Endothelial cell of umbilical vein (primary cell): ENCODE measurements at regions not wholly inside any gene's neighbourhood (a gene's known extent, or its start where the extent isn't known, plus 50 kb on each side); places are given as distances from the start of the nearest gene placed in this dataset.

ENCODE experiments used
- BruUV-seq: library from RNA; stranded (reverse); fragments of 400-500 nt; replicated peaks from 2 replicates; lab custom pipeline; 2021; lab: Mats Ljungman, UMichigan
- CTCF ChIA-PET: fragments of 300-600, 350-600 bp; sonication (Branson Sonifier 250); formaldehyde crosslinking; loops from one replicate; lab custom pipeline; 2021; ENCODE audit warnings: antibody characterized with exemption, inconsistent platforms; lab: Charles Lee
- POLR2A ChIA-PET: fragments of 300-600, 350-600 bp; sonication (Branson Sonifier 250); formaldehyde crosslinking; loops from one replicate; lab custom pipeline; 2021; ENCODE audit warnings: antibody characterized with exemption, inconsistent platforms; lab: Charles Lee
- DNase-seq: peaks from one replicate; pipeline ENCODE4 v3.0.0-alpha.2; 2011; ENCODE audit warnings: low read depth, low spot score
- FAIRE-seq: peaks from 2 replicates; lab custom pipeline; 2011; peaks lifted over from hg19 to GRCh38; lab: Jason Lieb, UNC
- H2AFZ ChIP-seq: 2 replicates; pipeline ENCODE4 v1.6.0; 2012; ENCODE audit warnings: low read depth, low read length, control low read depth, inconsistent platforms
- H3K27ac ChIP-seq: 2 replicates; pipeline ENCODE4 v1.5.1; 2011; ENCODE audit warnings: low read depth, mild to moderate bottlenecking, control low read depth, low read length, moderate library complexity; ENCODE audit not compliant: insufficient read depth
- H3K27me3 ChIP-seq, 2 experiments: 2 replicates each; pipeline versions ENCODE4 v1.6.0 to v1.6.1; 2011; ENCODE audit warnings: low read length in 2 of 2, mixed read lengths in 1 of 2; ENCODE audit not compliant: control insufficient read depth in 2 of 2, insufficient read depth in 2 of 2
- H3K36me3 ChIP-seq, 2 experiments: 2 replicates in 1 of 2; 3 replicates in 1 of 2; pipeline ENCODE4 v1.5.1; 2011; ENCODE audit warnings: low read length in 2 of 2, mild to moderate bottlenecking in 1 of 2, moderate library complexity in 1 of 2; ENCODE audit not compliant: control insufficient read depth in 2 of 2, insufficient read depth in 2 of 2; ENCODE audit errors: extremely low read depth in 1 of 2
- H3K4me1 ChIP-seq: 3 replicates; pipeline ENCODE4 v1.5.1; 2011; ENCODE audit warnings: mild to moderate bottlenecking, low read length; ENCODE audit not compliant: control insufficient read depth, insufficient read depth; ENCODE audit errors: extremely low read depth
- H3K4me2 ChIP-seq: 2 replicates; pipeline ENCODE4 v1.6.1; 2011; ENCODE audit warnings: low read length, control low read depth, mixed read lengths; ENCODE audit not compliant: insufficient read depth
- H3K4me3 ChIP-seq, 3 experiments: fragments of 200-600 bp in 1 of 3; sonication (generic), shearing (Covaris generic) in 1 of 3; replicated peaks in 1 of 3; 2 replicates each; pipeline ENCODE4 v1.5.1; 2011 to 2016; ENCODE audit warnings: control low read depth in 3 of 3, low read length in 3 of 3, mild to moderate bottlenecking in 2 of 3, inconsistent platforms in 1 of 3, low read depth in 1 of 3, moderate library complexity in 1 of 3; ENCODE audit not compliant: insufficient read depth in 1 of 3
- H3K79me2 ChIP-seq: 2 replicates; pipeline ENCODE4 v1.6.0; 2012; ENCODE audit warnings: low read length, inconsistent platforms; ENCODE audit not compliant: control insufficient read depth, insufficient read depth
- H3K9ac ChIP-seq: replicated peaks from 2 replicates; pipeline ENCODE3; 2011; ENCODE audit warnings: low read length, control low read depth; ENCODE audit not compliant: insufficient read depth; ENCODE audit errors: extremely low read depth
- H3K9me1 ChIP-seq: replicated peaks from 3 replicates; pipeline ENCODE4 v1.6.0; 2011; ENCODE audit warnings: mild to moderate bottlenecking, low read length; ENCODE audit not compliant: control insufficient read depth, insufficient read depth; ENCODE audit errors: extremely low read depth
- H3K9me3 ChIP-seq: replicated peaks from 2 replicates; pipeline ENCODE4 v1.5.1; 2012; ENCODE audit warnings: low read length, inconsistent platforms; ENCODE audit not compliant: control insufficient read depth, insufficient read depth
- H4K20me1 ChIP-seq: replicated peaks from 2 replicates; pipeline ENCODE3; 2011; ENCODE audit warnings: mild to moderate bottlenecking, low read length; ENCODE audit not compliant: control insufficient read depth, insufficient read depth; ENCODE audit errors: extremely low read depth
- EZH2 ChIP-seq: IDR thresholded peaks from 2 replicates; pipeline ENCODE4 v1.6.1; 2012; ENCODE audit warnings: borderline replicate concordance, low read depth, mild to moderate bottlenecking, moderate library complexity, low read length, inconsistent platforms; ENCODE audit not compliant: severe bottlenecking
- FOS ChIP-seq: IDR thresholded peaks from 2 replicates; pipeline ENCODE4 v1.6.1; 2011; ENCODE audit warnings: mild to moderate bottlenecking, low read length, moderate library complexity, borderline replicate concordance; ENCODE audit not compliant: insufficient read depth
- GATA2 ChIP-seq: IDR thresholded peaks from 2 replicates; pipeline ENCODE4 v1.7.0; 2011; ENCODE audit warnings: low read depth, mild to moderate bottlenecking, moderate library complexity, mixed read lengths, low read length; ENCODE audit not compliant: insufficient read length, insufficient read depth
- JUN ChIP-seq: IDR thresholded peaks from 2 replicates; pipeline ENCODE4 v1.6.1; 2011; ENCODE audit warnings: borderline replicate concordance, low read depth; ENCODE audit not compliant: insufficient read length, insufficient read depth
- MYC ChIP-seq: IDR thresholded peaks from one replicate; pipeline ENCODE4 v1.6.1; 2011; ENCODE audit warnings: mild to moderate bottlenecking, low read depth, low read length
- POLR2A ChIP-seq: IDR thresholded peaks from 2 replicates; pipeline ENCODE4 v1.6.1; 2012; ENCODE audit warnings: low read depth, mild to moderate bottlenecking, control low read depth, low read length
- POLR2AphosphoS5 ChIP-seq: IDR thresholded peaks from 2 replicates; pipeline ENCODE4 v1.6.1; 2012; ENCODE audit warnings: low read depth, mild to moderate bottlenecking, control low read depth, low read length, moderate library complexity; ENCODE audit not compliant: insufficient read depth
- dilution Hi-C: fragments of 300-500 bp; cut with MboI; formaldehyde crosslinking; loops from one replicate; pipeline ENCODE4 v1.15.0; 2019; ENCODE audit warnings: low sequenced_read_pairs; ENCODE audit not compliant: extremely low pct_ligation_motif_present
- intact Hi-C: fragments of 100-400 bp; cut with micrococcal nuclease; formaldehyde crosslinking; loops from one replicate; pipeline ENCODE4 v1.10.0; 2022
- TF ChIP-seq, protein P1 (sequence below): IDR thresholded peaks from 2 replicates; pipeline ENCODE4 v1.6.1; 2011; ENCODE audit not compliant: insufficient read depth, insufficient read length
- TF ChIP-seq, protein P2 (sequence below), 2 donors: IDR thresholded peaks; 1 replicate in 1 of 2; 2 replicates in 1 of 2; pipeline ENCODE4 v1.5.1; 2011; ENCODE audit warnings: low read length in 2 of 2, mild to moderate bottlenecking in 2 of 2, moderate library complexity in 2 of 2, control low read depth in 1 of 2, inconsistent platforms in 1 of 2, low read depth in 1 of 2; ENCODE audit not compliant: insufficient read depth in 1 of 2; ENCODE audit errors: extremely low read depth in 1 of 2

DNA sequence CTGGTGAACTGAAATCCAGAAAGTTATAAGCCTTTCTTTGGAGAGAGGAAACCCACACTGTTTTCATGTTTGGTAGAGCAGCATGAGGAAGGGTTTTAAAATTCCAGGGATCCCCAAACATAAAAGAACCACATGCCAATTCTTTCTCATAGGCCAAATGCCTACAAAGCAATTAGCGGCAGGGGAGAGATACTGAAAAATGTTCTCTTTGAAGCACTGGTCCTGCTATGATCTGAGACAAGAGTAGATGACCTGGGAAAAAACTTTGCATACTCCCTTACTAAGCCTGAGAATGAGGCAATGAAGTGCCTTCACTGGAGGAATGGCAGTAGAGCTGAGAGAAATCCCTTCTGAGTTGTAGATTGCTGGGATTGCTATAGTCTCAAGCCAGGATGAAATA lies 1261.7 kb downstream of the DSC3 start:
- Histone ChIP-seq H3K4me1 (no peaks in the 10 kb centered on the region), H3K9me1 (no peaks in the 10 kb centered on the region), H3K79me2 (no peaks in the 10 kb centered on the region), H3K4me2 (no peak overlapping the region), H3K36me3 (no peaks in the 10 kb centered on the region), H3K4me3 (no peak overlapping the region), H3K9ac (no peak overlapping the region), H3K27ac (no peak overlapping the region), H4K20me1 (no peaks in the 10 kb centered on the region), H3K9me3 (no peaks in the 10 kb centered on the region), H3K27me3 (no peaks in the 10 kb centered on the region), H2AFZ (no peak overlapping the region)
- no peak for DNase-seq
- TF ChIP-seq, protein P1, sequence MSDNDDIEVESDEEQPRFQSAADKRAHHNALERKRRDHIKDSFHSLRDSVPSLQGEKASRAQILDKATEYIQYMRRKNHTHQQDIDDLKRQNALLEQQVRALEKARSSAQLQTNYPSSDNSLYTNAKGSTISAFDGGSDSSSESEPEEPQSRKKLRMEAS = no peak
- no peak for TF ChIP-seq EZH2
- no peak for TF ChIP-seq GATA2
- no peak for TF ChIP-seq POLR2A
- TF ChIP-seq POLR2AphosphoS5 = no peak
- no peak for TF ChIP-seq JUN
- TF ChIP-seq MYC = no peak
- ChIA-PET CTCF (no interaction called here), POLR2A (no interaction called here)
- no TSS peak for BruUV-seq
- dilution Hi-C loops = no loop called here
- no peak for FAIRE-seq
- intact Hi-C loops = no loop called here

DNA sequence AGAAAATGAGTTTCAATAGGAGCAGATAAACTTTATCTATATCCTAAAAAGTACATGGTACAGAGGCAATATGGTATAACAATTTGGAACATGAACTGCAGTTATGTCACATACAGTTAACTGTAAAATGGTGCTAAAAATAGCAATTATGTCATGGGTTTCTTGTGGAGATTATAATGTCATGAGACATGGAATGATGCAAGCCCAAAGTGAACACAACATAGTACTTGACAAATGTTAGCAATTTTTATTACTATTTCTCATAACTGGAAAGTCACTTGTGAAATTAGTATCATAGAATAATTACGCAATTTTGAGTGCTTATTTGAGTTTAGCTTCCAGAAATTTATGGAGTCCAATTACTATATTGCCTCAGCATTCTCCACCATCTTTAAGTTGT lies 1263.4 kb downstream of the DSC3 start:
- H3K4me3 ChIP-seq = no peak overlapping the region
- no peaks in the 10 kb centered on the region for H3K4me1 ChIP-seq
- H4K20me1 ChIP-seq = no peaks in the 10 kb centered on the region
- no TSS peak for BruUV-seq
- dilution Hi-C loops = no loop called here
- ChIA-PET CTCF (no interaction called here), POLR2A (no interaction called here)
- DNase-seq (no peak), FAIRE-seq (no peak)
- H3K27ac ChIP-seq = no peak overlapping the region
- intact Hi-C loops = no loop called here
- H3K79me2 ChIP-seq = no peaks in the 10 kb centered on the region
- no peak overlapping the region for H3K4me2 ChIP-seq
- H2AFZ ChIP-seq = no peak overlapping the region
- no peaks in the 10 kb centered on the region for H3K9me3 ChIP-seq
- no peaks in the 10 kb centered on the region for H3K36me3 ChIP-seq
- TF ChIP-seq MYC = no peak
- no peak for TF ChIP-seq GATA2
- TF ChIP-seq EZH2 = no peak
- no peak for TF ChIP-seq POLR2AphosphoS5
- no peak for TF ChIP-seq POLR2A
- TF ChIP-seq JUN = no peak
- TF ChIP-seq, protein P1 = no peak
- no peak for TF ChIP-seq FOS
- TF ChIP-seq, protein P2, sequence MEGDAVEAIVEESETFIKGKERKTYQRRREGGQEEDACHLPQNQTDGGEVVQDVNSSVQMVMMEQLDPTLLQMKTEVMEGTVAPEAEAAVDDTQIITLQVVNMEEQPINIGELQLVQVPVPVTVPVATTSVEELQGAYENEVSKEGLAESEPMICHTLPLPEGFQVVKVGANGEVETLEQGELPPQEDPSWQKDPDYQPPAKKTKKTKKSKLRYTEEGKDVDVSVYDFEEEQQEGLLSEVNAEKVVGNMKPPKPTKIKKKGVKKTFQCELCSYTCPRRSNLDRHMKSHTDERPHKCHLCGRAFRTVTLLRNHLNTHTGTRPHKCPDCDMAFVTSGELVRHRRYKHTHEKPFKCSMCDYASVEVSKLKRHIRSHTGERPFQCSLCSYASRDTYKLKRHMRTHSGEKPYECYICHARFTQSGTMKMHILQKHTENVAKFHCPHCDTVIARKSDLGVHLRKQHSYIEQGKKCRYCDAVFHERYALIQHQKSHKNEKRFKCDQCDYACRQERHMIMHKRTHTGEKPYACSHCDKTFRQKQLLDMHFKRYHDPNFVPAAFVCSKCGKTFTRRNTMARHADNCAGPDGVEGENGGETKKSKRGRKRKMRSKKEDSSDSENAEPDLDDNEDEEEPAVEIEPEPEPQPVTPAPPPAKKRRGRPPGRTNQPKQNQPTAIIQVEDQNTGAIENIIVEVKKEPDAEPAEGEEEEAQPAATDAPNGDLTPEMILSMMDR (IDR thresholded peaks at IDR 0.05; ENCODE audit: extremely low read depth in 1 of 2, insufficient read depth in 1 of 2, low read depth in 1 of 2, low read length in 2 of 2) = no peak
- H3K9ac ChIP-seq = no peak overlapping the region
- no peaks in the 10 kb centered on the region for H3K9me1 ChIP-seq
- H3K27me3 ChIP-seq = no peaks in the 10 kb centered on the region
